Glomerular visceral epithelial cell (primary cell): ENCODE measurements at regions not wholly inside any gene's neighbourhood (a gene's known extent, or its start where the extent isn't known, plus 50 kb on each side); places are given as distances from the start of the nearest gene placed in this dataset.
"Not testable (repeated sequence)": the region's sequence is repeated elsewhere in the genome, so short reads cannot be mapped to it uniquely, and the experiment has no call there.

Experiments
- DNase-seq: peaks from one replicate; pipeline ENCODE4 v3.0.0-alpha.2; 2016; ENCODE audit errors: extremely low spot score

DNA sequence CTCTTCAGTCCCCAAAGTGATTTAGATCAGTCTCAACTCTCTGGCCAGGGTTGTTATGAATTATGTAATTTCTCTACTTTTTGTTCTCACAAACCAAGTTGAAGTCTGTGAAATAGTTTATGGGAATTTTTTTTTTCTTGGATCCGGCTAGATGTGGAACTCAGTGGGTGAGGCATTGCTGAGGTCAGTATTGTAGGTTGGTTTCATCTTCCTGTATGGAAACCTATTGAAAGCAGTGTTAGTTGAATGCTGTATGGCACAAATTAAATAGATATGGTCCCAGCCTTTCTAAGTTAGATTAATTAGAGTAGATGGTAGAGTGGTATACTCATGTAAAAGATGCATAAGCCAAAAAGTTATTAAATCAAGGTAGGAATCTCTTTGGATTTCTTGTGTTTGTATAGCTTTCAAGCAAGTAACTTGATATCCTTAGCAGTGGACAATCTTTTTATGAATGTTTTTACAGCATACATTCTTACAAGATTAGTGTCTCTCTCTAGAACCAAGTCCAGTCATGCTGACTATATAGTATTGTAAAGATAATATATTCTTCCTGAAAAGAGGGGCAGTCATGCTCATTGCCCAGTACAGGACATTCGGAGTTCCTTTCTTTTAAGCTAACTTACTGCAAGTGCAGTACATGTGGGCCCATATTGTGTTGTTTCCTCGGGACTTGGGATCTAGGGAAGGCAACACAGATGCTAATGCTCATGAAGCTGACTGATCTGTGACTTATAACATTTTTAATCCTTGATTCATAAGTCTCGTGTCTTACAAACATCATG is 2541.1 kb downstream of the PCDH9 start:
- peak; percentile 2 for DNase-seq

GRCh38 chr13:64686536-64686935 is 2543.6 kb downstream of the PCDH9 start:
- DNase-seq, result not testable (repeated sequence)

DNA sequence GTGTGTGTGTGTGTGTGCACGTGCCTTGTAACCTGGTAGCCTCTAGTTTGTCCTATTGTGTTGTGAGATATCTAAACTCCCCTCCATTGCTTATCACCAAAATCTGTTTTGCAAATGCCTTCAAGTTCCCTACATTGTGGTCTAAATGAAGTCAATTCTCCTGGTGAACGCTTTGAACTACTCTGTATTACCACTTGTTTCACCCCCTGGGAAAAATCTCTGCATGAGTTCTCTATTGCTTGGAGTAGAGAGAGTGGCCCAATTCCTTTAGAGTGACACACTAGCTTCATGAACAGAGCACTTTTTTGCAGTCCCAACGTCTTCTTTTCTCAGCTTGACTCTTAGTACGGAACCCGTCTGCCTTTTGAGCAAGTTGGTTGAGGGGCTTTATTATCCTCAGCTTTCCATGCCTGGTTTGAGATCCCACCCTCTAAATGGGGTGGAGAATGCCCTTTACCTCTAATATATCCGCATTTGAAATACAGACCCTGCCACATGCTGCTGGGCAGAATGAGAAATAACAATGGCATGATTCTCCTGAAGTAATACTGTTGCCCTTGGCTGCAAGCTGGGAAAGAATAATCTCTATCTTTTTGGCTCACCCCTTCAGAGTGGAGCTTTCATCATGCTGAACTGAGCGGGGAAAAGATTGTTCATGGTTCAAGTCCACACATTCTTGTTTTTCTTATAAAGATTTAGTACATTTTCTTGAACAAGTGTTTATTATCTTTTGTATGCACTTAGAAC is 2545.3 kb downstream of the PCDH9 start:
- DNase-seq, result no peak

DNA sequence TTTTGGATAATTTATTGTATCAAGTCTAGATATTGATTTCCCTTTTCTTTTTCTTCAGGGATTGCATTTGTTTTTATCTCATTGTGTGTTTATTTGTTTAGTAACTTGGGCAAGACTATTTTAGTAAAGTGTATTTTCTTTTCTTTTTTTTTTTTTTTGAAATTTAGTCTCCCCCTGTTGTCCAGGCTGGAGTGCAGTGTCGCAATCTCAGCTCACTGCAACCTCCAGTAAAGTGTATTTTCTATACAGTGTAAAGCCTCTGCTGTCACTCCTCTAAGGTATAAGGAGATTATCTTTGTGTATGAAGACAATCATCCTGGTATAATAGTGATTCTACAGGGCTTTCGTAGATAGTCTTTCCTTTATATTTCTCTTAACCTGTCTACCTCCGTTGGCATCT is 2546.0 kb downstream of the PCDH9 start:
- DNase-seq, result no peak

- DNase-seq, result no peak
Measured at GRCh38 chr13:64680739-64681138, 2549.4 kb downstream of the PCDH9 start.

- DNase-seq, result peak; percentile 2
Measured at GRCh38 chr13:64675255-64675892, 2554.8 kb downstream of the PCDH9 start.

DNA sequence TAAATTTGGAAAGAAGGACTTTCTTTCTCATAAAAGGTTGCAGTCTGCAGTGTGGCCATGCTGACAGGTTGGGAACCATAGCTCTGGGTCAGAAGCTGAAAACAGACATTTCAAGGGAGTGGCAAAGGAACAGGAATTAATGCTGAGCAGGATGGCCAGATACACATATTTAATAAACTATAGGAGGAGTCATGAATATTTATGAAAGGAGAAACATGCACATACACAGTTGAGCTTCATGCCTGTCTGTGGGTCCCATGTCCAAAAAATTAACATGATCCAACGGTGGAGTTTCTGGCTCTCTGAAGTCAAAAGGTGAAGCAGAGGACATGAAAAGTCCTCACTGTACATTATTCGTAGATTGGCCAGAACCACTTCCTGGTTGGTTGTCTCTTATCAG is 2556.0 kb downstream of the PCDH9 start:
- no peak for DNase-seq

GRCh38 chr13:64672751-64673150 is 2557.4 kb downstream of the PCDH9 start:
- DNase-seq, result no peak

GRCh38 chr13:64662887-64663593 is 2567.1 kb downstream of the PCDH9 start:
- no peak for DNase-seq

- DNase-seq, result no peak
Measured at GRCh38 chr13:64648293-64648692, 2581.8 kb downstream of the PCDH9 start.

GRCh38 chr13:64643066-64643465 is 2587.1 kb downstream of the PCDH9 start:
- no peak for DNase-seq

- DNase-seq, result no peak
Measured at GRCh38 chr13:64640002-64640401, 2590.1 kb downstream of the PCDH9 start.

- no peak for DNase-seq
Measured at GRCh38 chr13:64639206-64639605, 2590.9 kb downstream of the PCDH9 start.

DNA sequence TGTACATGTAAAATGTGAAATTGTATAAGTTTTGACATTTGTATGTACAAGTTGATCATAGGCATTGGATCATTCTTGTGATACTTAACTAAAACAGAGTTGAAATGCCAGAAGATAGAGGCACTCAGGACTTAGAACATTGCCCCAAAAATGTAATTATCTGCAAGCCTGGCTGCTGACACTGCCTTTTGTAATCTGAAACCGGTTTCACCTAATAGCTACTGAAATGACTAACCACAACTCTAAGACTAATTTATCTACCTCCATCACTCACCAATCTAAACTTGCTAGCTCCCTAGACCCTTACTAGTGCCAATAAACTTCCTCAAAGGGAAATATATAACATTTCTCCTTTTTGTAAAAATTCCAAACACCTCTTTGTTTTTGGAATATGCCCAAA is 2596.2 kb downstream of the PCDH9 start:
- no peak for DNase-seq

GRCh38 chr13:64627654-64628053 is 2602.5 kb downstream of the PCDH9 start:
- DNase-seq, result no peak

GRCh38 chr13:64626105-64626504 is 2604.0 kb downstream of the PCDH9 start:
- DNase-seq, result no peak

- DNase-seq, result no peak
Measured at GRCh38 chr13:64617231-64617630, 2612.9 kb downstream of the PCDH9 start.

DNA sequence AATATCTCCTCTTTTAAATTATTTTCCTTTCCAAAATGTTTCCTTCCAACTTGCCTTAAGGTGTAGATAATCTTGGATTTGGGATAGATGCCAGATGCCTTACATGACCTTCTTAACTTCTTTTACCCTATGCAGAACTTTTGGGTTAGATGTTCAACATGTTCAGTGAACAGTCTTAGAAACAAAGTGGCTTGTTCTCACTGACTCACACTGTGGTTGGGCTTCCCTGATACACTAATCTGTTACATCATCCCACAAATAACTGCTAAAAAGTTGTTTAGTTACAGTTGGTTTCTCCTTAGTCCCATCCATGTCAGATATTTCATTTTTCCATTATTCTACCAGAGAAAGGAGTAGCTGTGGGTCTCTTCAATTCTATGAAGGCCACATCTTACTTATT is 2638.2 kb downstream of the PCDH9 start:
- peak; percentile 23 for DNase-seq

GRCh38 chr13:64579331-64579730 is 2650.8 kb downstream of the PCDH9 start:
- no peak for DNase-seq

DNA sequence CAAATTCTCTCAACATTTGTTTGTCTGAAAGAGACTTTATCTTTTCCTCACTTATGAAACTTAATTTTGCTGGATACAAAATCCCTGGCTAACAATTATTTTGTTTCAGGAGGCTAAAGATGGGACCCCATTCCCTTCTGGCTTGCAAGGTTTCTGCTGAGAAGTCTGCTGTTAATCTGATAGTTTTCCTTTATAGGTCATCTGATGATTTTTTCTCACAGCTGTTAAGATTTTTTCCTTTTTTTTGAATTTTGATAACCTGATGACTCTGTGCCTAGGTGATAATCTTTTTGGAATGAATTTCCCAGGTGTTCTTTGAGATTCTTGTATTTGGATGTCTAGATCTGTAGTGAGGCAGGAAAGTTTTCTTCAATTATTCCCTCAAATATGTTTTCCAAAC is 2661.4 kb downstream of the PCDH9 start:
- no peak for DNase-seq

DNA sequence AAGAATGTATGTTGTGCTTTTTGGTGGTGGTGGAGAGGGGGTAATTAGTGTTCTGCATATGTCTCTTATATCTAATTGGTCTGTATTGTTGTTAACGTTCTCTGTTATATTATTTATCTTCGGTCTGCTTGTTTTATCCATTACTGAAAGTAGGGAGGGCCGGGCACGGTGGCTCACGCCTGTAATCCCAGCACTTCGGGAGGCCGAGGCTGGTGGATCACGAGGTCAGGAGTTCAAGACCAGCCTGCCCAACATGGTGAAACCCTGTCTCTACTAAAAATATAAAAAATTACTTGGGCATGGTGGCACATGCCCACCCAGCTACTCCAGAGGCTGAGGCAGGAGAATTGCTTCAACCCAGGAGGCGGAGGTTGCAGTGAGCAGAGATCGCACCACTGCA is 2672.1 kb downstream of the PCDH9 start:
- DNase-seq, result not testable (repeated sequence)

- no peak for DNase-seq
Measured at GRCh38 chr13:64556376-64556775, 2673.8 kb downstream of the PCDH9 start.
